ENCODE measurements at regions not wholly inside any gene's neighbourhood (a gene's known extent, or its start where the extent isn't known, plus 50 kb on each side); places are given as distances from the start of the nearest gene placed in this dataset.

DNA sequence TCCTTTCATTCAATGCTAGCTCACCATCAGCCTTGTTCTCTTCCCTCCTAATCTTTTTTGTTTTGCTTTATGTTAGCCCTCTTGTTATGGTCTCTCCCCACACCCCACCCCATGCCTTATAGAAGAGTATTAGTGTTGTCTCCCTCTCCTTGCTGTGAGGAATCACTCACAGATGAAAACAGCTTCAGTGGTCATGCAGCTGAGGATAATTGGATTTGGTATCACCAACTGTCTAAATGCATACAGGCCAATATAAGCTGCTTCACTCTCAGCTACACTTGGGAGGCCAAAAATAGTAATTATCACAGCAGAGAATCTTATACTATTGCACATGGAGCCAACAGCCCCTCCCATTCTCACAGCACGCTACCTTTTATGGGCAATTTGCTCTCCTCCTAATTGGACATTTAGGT lies 494.6 kb upstream of the FAM241A start:
- TF ChIP-seq YY1 (IDR thresholded peaks at IDR 0.05; ENCODE audit: insufficient read depth, insufficient read length), result no peak
- no peak for TF ChIP-seq ZNF274 (IDR thresholded peaks at IDR 0.05; ENCODE audit: low read depth, low read length)

Data from NT2/D1 (cell line).